OCI-M1 (cell line): ENCODE measurements at regions not wholly inside any gene's neighbourhood (a gene's known extent, or its start where the extent isn't known, plus 50 kb on each side); places are given as distances from the start of the nearest gene placed in this dataset.
"Not testable (repeated sequence)": the region's sequence is repeated elsewhere in the genome, so short reads cannot be mapped to it uniquely, and the experiment has no call there.

Experiments used
- DNase-seq: peaks from one replicate; lab custom pipeline; 2025; lab: John Stamatoyannopoulos, UW

DNA sequence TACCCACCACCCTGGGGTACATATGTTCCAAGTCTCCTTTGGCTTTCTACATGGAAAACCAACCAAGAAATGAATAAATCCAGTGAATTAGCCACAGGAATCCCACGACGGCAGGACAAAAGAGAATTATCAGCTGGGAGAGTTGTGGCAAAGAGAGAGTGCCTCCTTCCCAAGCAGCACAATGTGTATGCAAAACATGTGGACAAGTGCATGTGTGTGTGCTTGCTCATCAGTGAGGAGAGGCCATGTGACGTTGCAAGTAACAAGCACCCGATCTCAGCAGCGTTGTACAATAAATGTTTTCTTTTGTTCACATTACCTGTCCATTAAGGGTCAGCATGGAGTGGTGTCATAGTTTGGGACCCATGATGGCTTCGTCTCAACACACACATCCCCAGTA lies 50.0 kb upstream of the EMX2 start:
- DNase-seq, result no peak

DNA sequence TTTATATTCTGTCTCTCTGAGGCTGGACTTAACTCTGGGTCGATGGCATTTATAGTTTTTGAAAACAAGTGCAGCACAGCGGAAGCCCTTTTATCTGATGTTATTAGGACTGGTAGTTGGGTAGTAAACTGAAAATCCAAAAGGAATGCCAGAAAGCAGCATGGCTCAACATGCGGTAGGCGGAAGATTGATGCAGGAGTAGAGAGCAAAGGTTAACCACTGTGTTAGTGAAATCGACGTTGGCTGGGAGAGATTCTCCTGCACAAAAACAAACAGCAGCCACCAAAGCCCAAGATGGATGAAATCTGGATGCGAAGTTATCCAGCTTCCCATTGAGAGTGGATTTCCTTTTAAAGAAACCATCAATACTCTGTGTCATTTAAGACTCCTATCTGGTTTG lies 54.5 kb upstream of the EMX2 start:
- no peak for DNase-seq

DNA sequence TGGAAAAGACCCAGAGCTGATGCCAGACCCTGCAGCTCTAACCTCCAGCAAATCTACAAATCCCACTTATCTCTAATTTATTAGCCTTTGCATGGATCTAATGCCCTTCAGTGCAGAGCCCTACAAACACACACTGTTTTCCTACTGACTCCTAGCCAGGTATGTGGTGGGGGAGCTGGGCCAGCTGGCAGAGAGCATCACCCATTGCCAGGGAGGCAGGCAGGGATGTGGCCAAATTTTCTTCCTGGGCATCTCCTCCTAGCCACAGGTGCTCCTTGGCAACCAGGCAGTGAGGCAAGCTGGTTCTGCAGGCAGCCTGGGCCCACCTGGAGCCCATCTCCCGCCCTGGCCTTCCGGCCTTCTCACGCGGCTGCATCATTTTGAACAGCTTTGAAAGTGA lies 55.9 kb upstream of the EMX2 start:
- no peak for DNase-seq

DNA sequence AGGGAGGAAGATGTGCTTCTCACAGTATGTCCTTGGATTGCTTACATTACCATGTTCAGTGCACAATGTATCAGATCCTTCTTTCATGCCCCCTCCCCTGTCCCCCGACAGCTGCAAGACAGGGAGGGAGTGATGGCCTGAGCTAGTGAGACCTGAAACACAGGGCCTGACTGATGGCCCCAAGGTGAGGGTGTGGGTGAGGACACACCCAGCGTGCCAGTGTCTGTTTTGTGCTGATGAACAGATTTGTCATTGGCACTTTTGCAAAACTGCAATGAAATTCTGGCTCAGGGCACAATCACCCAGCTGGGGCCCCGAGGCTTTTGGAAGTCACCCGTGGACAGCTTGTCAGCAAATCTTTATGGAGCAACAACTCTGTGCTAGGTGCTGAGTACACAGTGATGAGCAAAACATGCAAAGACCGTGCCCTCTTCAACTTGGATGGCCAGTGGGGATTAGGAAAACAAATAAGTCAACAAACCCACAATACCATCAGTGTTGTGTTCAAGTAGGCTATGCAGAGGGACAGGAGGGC lies 59.4 kb upstream of the EMX2 start:
- no peak for DNase-seq

- not testable (repeated sequence) for DNase-seq
Measured at GRCh38 chr10:117481011-117481410, 61.5 kb upstream of the EMX2 start.

DNA sequence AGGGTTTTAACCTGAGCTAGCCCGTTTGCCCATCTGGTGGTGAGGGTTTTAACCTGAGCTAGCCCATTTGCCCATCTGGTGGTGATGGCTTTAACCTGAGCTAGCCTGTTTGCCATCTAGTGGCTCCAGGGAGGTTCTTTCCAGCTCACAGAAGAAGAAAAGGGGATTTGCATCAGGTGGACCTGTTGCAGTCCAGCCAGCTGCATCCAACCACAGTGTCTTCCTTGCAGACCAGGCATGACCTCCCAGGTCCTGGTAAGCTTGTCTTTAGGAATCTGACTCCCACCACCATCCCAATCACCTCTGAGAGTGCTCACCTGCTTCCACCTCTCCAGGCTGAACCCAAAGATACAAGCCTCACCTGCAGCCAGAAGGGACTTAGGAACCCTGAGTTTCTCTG lies 62.4 kb upstream of the EMX2 start:
- no peak for DNase-seq

GRCh38 chr10:117477961-117478670 lies 64.4 kb upstream of the EMX2 start:
- DNase-seq, result peak; percentile 48

DNA sequence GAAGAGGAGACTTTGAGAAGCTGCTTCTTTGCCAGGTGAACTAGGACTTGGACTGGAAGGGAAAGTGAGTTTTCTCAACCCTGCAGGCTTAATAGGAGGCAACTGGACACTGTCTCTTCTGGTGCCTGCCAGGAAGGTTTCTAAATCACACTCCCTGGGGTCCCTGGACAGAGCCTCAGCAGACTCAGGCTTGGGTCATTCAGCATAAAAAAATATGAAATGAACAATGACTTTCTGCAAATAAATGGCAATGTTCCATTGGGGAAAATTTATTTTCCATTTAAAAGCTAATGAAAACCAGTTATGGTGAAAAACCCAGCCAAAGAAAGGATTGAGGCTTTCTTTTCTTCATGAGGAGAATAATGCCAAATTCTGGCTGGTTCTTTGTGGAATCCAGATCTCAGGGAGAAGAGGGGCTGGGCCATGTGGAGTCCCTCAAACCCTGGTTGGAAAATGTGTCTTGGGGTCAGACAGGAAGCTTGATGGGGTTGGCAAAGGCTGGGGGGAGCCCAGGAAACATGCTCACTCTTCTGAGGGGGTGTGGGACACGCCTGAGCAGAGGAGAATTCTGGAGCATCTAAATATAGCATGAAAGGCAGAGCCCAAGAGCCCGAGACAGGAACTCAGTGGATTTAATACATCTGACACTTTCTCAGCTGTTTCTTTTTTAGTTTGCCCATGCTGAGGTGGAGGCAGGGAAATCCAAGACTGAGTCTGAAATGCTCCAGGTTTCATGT lies 65.2 kb upstream of the EMX2 start:
- no peak for DNase-seq

DNA sequence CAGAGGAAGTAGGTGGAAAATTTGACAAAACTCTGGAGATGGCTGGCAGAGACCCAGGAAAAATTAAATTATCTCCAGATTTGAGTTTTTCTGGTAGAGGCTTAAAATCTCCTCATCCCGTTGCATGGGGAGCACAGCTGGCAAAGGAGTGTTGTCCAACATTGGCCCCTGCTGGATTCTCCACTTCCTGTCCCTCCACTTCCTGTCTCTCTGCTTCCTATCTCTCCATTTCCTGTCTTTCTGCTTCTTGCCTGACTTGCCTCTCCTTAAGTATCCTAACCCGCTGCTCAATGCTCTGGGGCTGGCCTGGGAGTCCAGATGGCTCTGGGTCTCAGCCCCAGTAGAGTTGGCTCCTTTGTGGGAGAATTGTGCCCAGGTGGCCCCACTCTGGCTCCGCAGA lies 65.8 kb upstream of the EMX2 start:
- DNase-seq, result no peak

- no peak for DNase-seq
Measured at GRCh38 chr10:117476281-117476680, 66.3 kb upstream of the EMX2 start.

DNA sequence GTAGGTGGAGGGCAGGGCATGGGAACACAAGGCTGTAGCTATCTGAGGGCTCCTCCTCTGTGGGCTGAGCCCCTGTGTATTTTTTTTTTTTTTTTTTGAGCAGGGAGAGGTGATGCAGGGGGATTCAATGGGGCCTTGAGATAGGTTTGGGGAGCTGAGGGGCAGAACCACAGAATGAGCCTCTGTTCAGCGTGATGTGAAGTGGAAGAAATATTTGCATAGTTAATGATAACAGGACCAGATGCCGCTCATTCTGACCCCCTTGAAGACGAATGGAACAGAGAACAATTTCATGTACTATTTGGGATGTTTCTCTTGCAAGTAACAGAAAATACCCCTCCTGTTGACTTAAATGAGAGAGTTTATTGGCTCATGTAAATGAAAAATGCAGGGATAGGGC lies 69.7 kb upstream of the EMX2 start:
- DNase-seq, result no peak

DNA sequence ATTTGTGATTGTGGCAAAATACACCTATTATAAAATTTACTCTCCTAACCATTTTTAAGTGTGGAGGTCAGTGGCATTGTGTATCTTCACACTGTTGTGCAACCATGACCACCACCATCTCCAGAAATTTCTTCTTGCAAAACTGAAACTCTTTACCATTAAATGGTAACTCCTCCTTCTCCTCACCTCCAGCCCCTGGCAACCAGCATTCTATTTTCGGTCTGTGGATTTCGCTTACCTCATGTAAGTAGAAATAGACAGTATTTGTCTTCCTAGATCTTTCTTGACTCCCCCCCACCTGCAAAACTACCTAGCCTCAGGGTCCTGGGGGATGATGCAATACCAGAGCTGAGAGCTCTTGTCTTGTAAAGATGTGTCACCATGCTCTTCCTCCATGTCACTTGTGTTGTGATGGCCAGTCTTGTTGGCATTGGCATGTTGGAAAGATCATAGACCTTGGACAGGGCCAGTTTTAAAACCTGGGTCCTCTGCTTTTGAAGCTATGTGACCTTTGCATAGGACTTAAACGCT lies 71.1 kb upstream of the EMX2 start:
- DNase-seq, result peak; percentile 19

DNA sequence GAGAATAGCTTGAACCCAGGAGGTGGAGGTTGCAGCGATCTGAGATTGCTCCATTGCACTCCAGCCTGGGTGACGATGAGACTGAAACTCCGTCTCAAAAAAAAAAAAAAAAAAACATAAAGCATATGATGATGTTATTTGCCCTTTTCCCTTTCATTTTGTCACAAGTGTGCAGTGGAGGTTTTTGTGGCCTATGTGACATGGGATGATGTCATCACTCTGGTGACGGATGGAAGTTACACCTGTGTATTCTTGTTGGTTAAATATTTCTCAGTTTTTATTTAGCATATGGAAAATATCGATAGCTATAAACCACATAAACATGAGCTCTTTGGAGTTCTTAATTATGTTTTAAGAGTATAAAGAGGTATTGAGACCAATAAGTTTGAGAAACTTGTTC lies 71.8 kb upstream of the EMX2 start:
- DNase-seq, result no peak

DNA sequence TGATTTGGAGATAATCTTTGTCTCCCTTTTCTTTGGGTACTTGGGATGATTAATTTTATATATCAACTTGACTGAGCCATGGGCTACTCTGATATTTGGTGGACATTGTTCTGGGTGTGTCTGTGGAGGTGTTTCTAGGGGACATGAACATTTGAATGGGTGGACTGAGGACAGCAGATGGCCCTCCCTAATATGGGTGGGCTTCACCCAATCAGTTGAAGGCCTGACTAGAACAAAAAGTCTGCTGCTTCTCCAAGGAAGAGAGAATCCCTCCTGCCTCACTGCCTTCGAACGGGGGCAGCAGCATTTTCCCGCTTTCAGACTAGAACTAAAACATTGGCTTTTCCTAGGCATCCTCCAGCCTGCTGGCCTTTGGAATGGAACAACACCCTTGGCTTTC lies 73.9 kb upstream of the EMX2 start:
- DNase-seq, result no peak

GRCh38 chr10:117464176-117464575 lies 78.4 kb upstream of the EMX2 start:
- DNase-seq, result no peak

GRCh38 chr10:117463545-117463920 lies 79.0 kb upstream of the EMX2 start:
- DNase-seq, result no peak

DNA sequence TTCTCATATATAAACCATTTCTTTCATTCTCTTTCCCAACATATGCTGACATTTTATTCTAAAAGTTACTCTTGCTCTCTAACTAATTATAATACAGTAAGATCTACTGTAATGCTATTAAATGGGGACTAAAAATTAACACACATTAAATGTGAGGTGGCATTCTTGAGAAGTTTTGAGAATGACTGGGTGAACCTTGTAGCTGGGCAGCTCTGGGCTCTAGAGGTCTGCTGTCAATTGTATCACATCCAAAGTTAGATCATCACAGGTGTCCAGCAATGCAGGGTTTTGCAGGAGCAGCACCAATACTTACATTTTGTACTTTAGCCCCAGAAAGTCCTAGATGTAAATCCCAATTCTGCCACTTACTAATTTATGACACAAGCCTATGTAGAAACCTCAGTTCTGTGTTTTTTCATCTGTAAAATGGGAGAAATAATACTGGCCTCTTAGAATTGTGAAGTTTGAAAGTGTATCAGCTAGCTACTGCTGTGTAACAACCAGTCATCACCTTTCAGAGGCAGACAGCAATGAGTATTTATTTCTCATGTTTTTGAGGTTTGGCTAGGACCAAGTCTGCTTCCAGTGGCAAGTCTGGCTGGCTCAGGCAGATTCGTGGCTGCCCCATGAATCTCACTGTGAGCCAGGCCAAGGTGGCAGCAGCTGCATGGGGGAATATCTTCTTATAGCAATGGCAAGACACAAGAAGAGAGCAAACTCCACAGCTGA lies 79.6 kb upstream of the EMX2 start:
- no peak for DNase-seq

DNA sequence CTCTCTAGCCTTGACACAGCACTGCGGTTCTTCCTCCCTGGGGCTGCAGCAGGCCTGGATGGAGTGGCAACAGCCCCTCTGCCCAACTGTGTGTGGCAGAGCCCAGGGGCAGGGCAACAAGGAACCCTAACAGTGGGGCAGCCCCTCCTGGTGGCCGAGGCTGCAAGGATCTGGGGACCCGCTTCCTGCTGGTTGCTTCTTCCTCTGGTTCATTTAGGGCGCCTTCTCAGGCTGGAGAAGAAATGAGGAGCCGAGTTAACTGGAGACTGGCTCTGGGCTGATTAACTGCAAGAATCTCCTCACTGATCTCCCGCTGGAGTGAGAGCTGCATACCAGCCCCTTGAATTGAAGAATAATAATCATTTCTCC lies 80.1 kb upstream of the EMX2 start:
- DNase-seq, result peak; percentile 8

DNA sequence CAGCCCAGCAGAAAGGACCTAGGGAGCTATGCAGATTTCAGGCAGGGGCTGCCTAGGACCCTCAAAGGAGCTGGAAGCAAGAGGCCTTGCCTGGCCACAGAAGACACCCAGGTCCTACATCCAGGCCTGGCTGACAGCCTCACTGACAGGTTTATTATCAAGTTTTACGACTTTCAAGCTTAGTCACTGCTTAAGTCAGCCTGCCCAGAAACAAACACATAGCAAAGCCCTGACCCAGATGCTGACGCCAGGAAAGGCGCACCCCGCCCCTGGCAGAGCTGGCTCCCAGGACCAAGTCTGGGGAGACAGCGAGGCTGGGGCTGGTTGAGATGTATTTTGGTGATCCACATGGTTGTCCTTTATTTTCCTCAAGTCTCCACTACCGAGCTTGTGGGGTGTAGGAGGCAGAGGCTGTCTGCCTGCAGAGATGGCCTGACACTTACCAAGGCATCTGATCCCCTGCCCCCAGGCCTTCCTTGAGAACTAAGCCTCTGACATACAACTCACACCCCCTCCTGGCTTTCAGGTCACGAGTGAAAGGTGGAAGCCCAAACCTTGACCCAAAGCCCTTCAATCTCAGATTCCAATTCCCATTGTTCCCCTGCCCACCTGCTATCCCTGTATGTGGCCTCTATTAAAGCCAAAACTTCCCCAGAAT lies 80.7 kb upstream of the EMX2 start:
- no peak for DNase-seq

DNA sequence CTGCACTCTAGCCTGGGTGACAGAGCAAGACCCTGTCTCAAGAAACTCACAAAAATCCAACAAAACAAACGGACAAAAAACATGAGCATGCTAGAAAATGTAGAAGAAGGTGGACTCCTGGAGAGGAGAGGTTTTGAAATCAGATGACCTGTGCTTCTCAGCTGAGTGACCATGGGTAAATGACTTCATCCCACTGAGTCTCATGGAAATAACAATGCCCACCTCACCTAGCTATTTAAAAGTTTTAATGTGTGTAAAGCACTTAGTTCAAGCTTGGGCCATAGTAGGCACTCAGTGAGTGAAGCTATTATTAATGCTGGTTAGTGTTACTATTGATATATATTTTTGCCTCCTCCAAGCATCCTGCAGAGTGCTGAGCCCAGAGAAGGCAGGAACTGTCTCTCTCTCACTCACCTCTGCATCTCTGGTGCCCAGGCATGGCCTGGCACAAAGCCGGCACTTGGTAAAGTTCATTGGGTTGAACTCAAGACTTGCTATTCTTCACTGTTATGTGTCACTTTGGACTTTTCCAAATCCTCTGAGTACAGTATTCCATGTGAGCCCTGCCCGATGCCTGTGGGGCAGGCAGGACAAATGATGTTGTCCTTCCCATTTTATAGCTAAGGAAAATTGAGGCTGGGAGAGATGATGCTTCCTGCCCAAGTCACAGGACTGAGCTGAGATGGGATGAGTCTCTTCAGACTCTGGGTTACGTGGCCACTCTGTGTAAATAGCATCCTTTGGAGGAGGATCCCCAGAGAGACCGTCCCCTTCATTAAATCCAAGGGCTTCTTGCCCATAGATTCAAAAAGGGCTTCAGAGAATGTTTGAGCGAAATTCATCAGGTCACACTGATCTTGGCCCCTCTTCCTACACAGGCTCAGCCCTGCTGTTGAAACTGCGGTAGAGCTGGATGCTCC lies 81.4 kb upstream of the EMX2 start:
- DNase-seq, result no peak

DNA sequence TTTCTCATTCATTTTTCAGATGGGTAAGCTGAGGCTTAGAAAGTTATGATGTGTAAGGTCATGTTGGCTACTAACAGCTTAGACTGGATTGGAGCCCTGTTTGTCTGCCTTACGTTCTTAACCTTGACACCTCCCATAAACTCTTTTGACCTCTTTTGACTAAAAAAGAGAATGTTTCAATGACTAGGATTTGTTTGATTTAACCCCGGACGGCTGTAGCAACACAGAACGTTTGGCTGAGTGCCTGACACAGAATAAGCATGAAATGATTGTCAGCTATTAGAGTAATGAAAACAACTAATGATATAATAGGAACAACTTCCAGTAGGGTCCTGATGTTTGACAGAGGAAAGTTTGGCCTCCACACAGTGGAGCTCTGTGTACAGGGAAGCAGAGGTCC lies 83.3 kb upstream of the PDZD8 start:
- DNase-seq, result no peak
